MM.1S (cell line): ENCODE measurements at regions not wholly inside any gene's neighbourhood (a gene's known extent, or its start where the extent isn't known, plus 50 kb on each side); places are given as distances from the start of the nearest gene placed in this dataset.
A peak's percentile ranks its signal among the peaks of the same experiment; 100 is the strongest.

ENCODE experiments used
- DNase-seq: peaks from one replicate; pipeline ENCODE4 v3.0.0-alpha.2; 2015
- H2AFZ ChIP-seq: fragments of 300-600 bp; sonication (generic); 2 replicates; pipeline ENCODE4 v1.6.0; 2016; ENCODE audit warnings: antibody characterized with exemption, low read length
- H3F3A ChIP-seq: fragments of 300-600 bp; sonication (generic); 2 replicates; pipeline ENCODE4 v1.6.1; 2016; ENCODE audit warnings: mild to moderate bottlenecking, antibody characterized with exemption, low read length, moderate library complexity, mixed read lengths; ENCODE audit not compliant: insufficient read depth
- H3K27ac ChIP-seq: fragments of 300-600 bp; sonication (generic); 2 replicates; pipeline ENCODE4 v1.5.1; 2016; ENCODE audit warnings: mild to moderate bottlenecking, low read length
- H3K27me3 ChIP-seq: fragments of 300-600 bp; sonication (generic); replicated peaks from 2 replicates; pipeline ENCODE4 v1.6.0; 2016; ENCODE audit warnings: low read length; ENCODE audit not compliant: insufficient read depth
- H3K36me3 ChIP-seq: fragments of 300-600 bp; sonication (generic); replicated peaks from 2 replicates; pipeline ENCODE4 v1.6.1; 2016; ENCODE audit warnings: mild to moderate bottlenecking, low read length, mixed read lengths; ENCODE audit not compliant: insufficient read depth
- H3K4me1 ChIP-seq: fragments of 300-600 bp; sonication (generic); 2 replicates; pipeline ENCODE4 v1.6.1; 2016; ENCODE audit warnings: low read length, mixed read lengths
- H3K4me2 ChIP-seq: fragments of 300-600 bp; sonication (generic); 2 replicates; pipeline ENCODE4 v1.6.0; 2016; ENCODE audit warnings: low read depth, low read length
- H3K4me3 ChIP-seq: fragments of 300-600 bp; sonication (generic); 2 replicates; pipeline ENCODE4 v1.5.1; 2016; ENCODE audit warnings: low read length, mixed read lengths
- H3K79me2 ChIP-seq: fragments of 300-600 bp; sonication (generic); 2 replicates; pipeline ENCODE4 v1.6.1; 2016; ENCODE audit warnings: mixed run types, low read length, mixed read lengths
- H3K9ac ChIP-seq: fragments of 300-600 bp; sonication (generic); 2 replicates; pipeline ENCODE4 v1.6.1; 2016; ENCODE audit warnings: low read length, mixed read lengths
- H3K9me2 ChIP-seq: fragments of 300-600 bp; sonication (generic); replicated peaks from 2 replicates; pipeline ENCODE4 v1.6.1; 2016; ENCODE audit warnings: mild to moderate bottlenecking, low read length, mixed read lengths; ENCODE audit not compliant: insufficient read depth
- H3K9me3 ChIP-seq: fragments of 300-600 bp; sonication (generic); replicated peaks from 2 replicates; pipeline ENCODE4 v1.6.1; 2016; ENCODE audit warnings: mild to moderate bottlenecking, low read length, mixed read lengths; ENCODE audit not compliant: insufficient read depth
- H4K20me1 ChIP-seq: fragments of 300-600 bp; sonication (generic); 2 replicates; pipeline ENCODE4 v1.6.1; 2016; ENCODE audit warnings: mild to moderate bottlenecking, low read length, moderate library complexity, mixed read lengths; ENCODE audit not compliant: insufficient read depth
- CTCF ChIP-seq: fragments of 300-600 bp; sonication (generic); IDR thresholded peaks from 2 replicates; pipeline ENCODE4 v1.5.1; 2016; ENCODE audit warnings: antibody characterized with exemption, low read length, mixed read lengths
- EZH2 ChIP-seq: fragments of 300-600 bp; sonication (generic); optimal IDR thresholded peaks from 2 replicates; pipeline ENCODE3; 2017; ENCODE audit warnings: low read depth, mild to moderate bottlenecking, antibody characterized with exemption, low read length, mixed read lengths
- EZH2phosphoT487 ChIP-seq: fragments of 300-600 bp; sonication (generic); IDR thresholded peaks from 2 replicates; pipeline ENCODE4 v1.6.1; 2018; ENCODE audit warnings: antibody characterized with exemption, low read length

- Histone ChIP-seq H3K27ac (no peak overlapping the region), H4K20me1 (no peaks in the 10 kb centered on the region), H3K4me2 (no peak overlapping the region), H3K27me3 (no peaks in the 10 kb centered on the region), H3K9me3 (no peaks in the 10 kb centered on the region), H3F3A (no peaks in the 10 kb centered on the region), H3K79me2 (no peaks in the 10 kb centered on the region), H3K9ac (no peak overlapping the region), H3K4me1 (peaks cover 5% of the 10 kb centered on the region; the same call in 1 of the 2 replicates), H3K36me3 (no peaks in the 10 kb centered on the region), H2AFZ (no peak overlapping the region), H3K9me2 (no peaks in the 10 kb centered on the region), H3K4me3 (no peak overlapping the region)
- no peak for TF ChIP-seq CTCF
- no peak for TF ChIP-seq EZH2phosphoT487
- TF ChIP-seq EZH2, result no peak
- DNase-seq, result no peak
These were observed 1160.4 kb upstream of the ZEB2 start for GRCh38 chr2:145680276-145680675.

GRCh38 chr2:145677371-145677770 is 1157.5 kb upstream of the ZEB2 start:
- DNase-seq, result peak; percentile 48
- no peaks in the 10 kb centered on the region for H3K36me3 ChIP-seq
- TF ChIP-seq EZH2phosphoT487, result no peak
- H3K9ac ChIP-seq, result no peak overlapping the region
- H2AFZ ChIP-seq, result peak overlapping the region; percentile 78
- H3K9me3 ChIP-seq, result no peaks in the 10 kb centered on the region
- peaks cover 5% of the 10 kb centered on the region; the same call in 1 of the 2 replicates for H3K4me1 ChIP-seq
- peak overlapping the region; percentile 31 for H3K4me2 ChIP-seq
- no peak overlapping the region for H3K27ac ChIP-seq
- peak overlapping the region; percentile 5; the same call in 1 of the 2 replicates for H3K4me3 ChIP-seq
- no peaks in the 10 kb centered on the region for H3F3A ChIP-seq
- H4K20me1 ChIP-seq, result no peaks in the 10 kb centered on the region
- no peaks in the 10 kb centered on the region for H3K79me2 ChIP-seq
- H3K27me3 ChIP-seq, result no peaks in the 10 kb centered on the region
- no peaks in the 10 kb centered on the region for H3K9me2 ChIP-seq

GRCh38 chr2:145674705-145675104 is 1154.8 kb upstream of the ZEB2 start:
- H3K27me3 ChIP-seq, result no peaks in the 10 kb centered on the region
- H3F3A ChIP-seq, result no peaks in the 10 kb centered on the region
- no peaks in the 10 kb centered on the region for H3K9me3 ChIP-seq
- no peak overlapping the region for H3K9ac ChIP-seq
- H3K4me1 ChIP-seq, result peaks cover 5% of the 10 kb centered on the region; the same call in 1 of the 2 replicates
- H3K4me2 ChIP-seq, result no peak overlapping the region
- H2AFZ ChIP-seq, result no peak overlapping the region
- TF ChIP-seq EZH2phosphoT487, result no peak
- no peak for TF ChIP-seq CTCF
- TF ChIP-seq EZH2, result no peak
- H3K27ac ChIP-seq, result no peak overlapping the region
- H3K9me2 ChIP-seq, result no peaks in the 10 kb centered on the region
- no peaks in the 10 kb centered on the region for H4K20me1 ChIP-seq
- no peak overlapping the region for H3K4me3 ChIP-seq
- DNase-seq, result no peak
- no peaks in the 10 kb centered on the region for H3K79me2 ChIP-seq
- H3K36me3 ChIP-seq, result no peaks in the 10 kb centered on the region

GRCh38 chr2:145669301-145669700 is 1149.4 kb upstream of the ZEB2 start:
- H3F3A ChIP-seq, result no peaks in the 10 kb centered on the region
- no peaks in the 10 kb centered on the region for H3K79me2 ChIP-seq
- no peak overlapping the region for H3K4me2 ChIP-seq
- no peak overlapping the region for H2AFZ ChIP-seq
- H3K27ac ChIP-seq, result no peak overlapping the region
- no peaks in the 10 kb centered on the region for H3K9me3 ChIP-seq
- no peaks in the 10 kb centered on the region for H3K27me3 ChIP-seq
- H3K4me3 ChIP-seq, result no peak overlapping the region
- no peaks in the 10 kb centered on the region for H3K4me1 ChIP-seq
- no peak for TF ChIP-seq CTCF
- TF ChIP-seq EZH2, result no peak
- TF ChIP-seq EZH2phosphoT487, result no peak
- H4K20me1 ChIP-seq, result no peaks in the 10 kb centered on the region
- H3K9ac ChIP-seq, result no peak overlapping the region
- H3K9me2 ChIP-seq, result no peaks in the 10 kb centered on the region
- DNase-seq, result no peak
- H3K36me3 ChIP-seq, result no peaks in the 10 kb centered on the region
